HFFc6 (cell line): ENCODE measurements at regions not wholly inside any gene's neighbourhood (a gene's known extent, or its start where the extent isn't known, plus 50 kb on each side); places are given as distances from the start of the nearest gene placed in this dataset.

ENCODE experiments used
- DNase-seq: peaks from one replicate; pipeline ENCODE4 v3.0.0-alpha.2; 2018
- H3K27ac Mint-ChIP-seq: 2 replicates; pipeline ENCODE4 v1.8.0; 2020; ENCODE audit warnings: mild to moderate bottlenecking, mixed read lengths
- H3K27me3 Mint-ChIP-seq: 2 replicates; pipeline ENCODE4 v1.8.0; 2021; ENCODE audit warnings: mild to moderate bottlenecking, moderate library complexity, mixed read lengths; ENCODE audit not compliant: insufficient read depth
- H3K36me3 Mint-ChIP-seq: 2 replicates; pipeline ENCODE4 v1.8.0; 2021; ENCODE audit warnings: low read depth, mixed read lengths
- H3K4me1 Mint-ChIP-seq: 2 replicates; pipeline ENCODE4 v1.8.0; 2020; ENCODE audit warnings: low read depth, mixed read lengths
- H3K4me3 Mint-ChIP-seq: 2 replicates; pipeline ENCODE4 v1.8.0; 2020; ENCODE audit warnings: mild to moderate bottlenecking, moderate library complexity, mixed read lengths
- H3K9me3 Mint-ChIP-seq: 2 replicates; pipeline ENCODE4 v1.8.0; 2020; ENCODE audit warnings: mild to moderate bottlenecking, mixed read lengths
- TF ChIP-seq, protein P1 (sequence below): fragments of 200-600 bp; sonication (generic); IDR thresholded peaks from 2 replicates; pipeline ENCODE4 v1.5.0; 2021; ENCODE audit warnings: antibody characterized with exemption, mild to moderate bottlenecking

DNA sequence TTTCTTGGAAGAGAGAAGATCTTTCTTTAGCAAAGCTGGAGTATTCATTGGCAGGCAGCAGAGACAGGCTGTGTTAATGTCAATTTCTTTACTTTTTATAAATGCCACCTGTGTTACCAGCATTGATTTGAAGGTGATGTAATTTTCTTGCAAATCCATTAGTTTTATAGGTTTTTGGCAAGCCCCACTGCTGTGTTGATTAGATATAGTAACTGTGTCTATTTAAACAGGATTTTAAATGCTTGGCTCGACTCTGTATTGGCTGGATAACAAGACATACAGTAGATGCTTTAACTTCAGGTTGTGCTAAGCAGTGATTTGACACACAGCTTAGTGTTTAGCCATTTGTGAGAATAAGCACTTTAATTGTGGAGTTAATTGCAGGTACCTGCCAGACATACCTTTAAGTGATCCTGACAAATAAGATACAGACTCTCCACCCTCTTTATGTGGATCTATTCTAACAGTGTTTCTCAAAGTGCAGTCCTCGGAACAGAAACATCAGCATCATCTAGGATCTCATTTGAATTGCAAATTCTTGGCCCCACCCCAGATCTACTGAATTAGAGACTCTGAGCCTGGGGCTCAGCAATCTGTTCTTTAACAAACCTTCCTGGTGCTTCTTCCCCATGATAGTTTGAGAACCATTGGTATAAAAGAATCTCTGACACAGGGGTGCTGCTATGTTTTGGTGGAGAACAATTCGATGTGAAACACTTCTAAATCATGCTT is 397.5 kb downstream of the HDGFL1 start:
- H3K27ac Mint-ChIP-seq = no peak overlapping the region
- no peak for DNase-seq
- H3K36me3 Mint-ChIP-seq = peaks cover 5% of the 10 kb centered on the region; the same call in 1 of the 2 replicates
- peaks cover 18% of the 10 kb centered on the region for H3K9me3 Mint-ChIP-seq
- peaks cover 1% of the 10 kb centered on the region; the same call in 1 of the 2 replicates for H3K27me3 Mint-ChIP-seq
- no peak overlapping the region for H3K4me3 Mint-ChIP-seq
- H3K4me1 Mint-ChIP-seq = no peaks in the 10 kb centered on the region
- TF ChIP-seq, protein P1, sequence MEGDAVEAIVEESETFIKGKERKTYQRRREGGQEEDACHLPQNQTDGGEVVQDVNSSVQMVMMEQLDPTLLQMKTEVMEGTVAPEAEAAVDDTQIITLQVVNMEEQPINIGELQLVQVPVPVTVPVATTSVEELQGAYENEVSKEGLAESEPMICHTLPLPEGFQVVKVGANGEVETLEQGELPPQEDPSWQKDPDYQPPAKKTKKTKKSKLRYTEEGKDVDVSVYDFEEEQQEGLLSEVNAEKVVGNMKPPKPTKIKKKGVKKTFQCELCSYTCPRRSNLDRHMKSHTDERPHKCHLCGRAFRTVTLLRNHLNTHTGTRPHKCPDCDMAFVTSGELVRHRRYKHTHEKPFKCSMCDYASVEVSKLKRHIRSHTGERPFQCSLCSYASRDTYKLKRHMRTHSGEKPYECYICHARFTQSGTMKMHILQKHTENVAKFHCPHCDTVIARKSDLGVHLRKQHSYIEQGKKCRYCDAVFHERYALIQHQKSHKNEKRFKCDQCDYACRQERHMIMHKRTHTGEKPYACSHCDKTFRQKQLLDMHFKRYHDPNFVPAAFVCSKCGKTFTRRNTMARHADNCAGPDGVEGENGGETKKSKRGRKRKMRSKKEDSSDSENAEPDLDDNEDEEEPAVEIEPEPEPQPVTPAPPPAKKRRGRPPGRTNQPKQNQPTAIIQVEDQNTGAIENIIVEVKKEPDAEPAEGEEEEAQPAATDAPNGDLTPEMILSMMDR = no peak

GRCh38 chr6:22970004-22970403 is 400.6 kb downstream of the HDGFL1 start:
- TF ChIP-seq, protein P1 = no peak
- peaks cover 5% of the 10 kb centered on the region; the same call in 1 of the 2 replicates for H3K36me3 Mint-ChIP-seq
- DNase-seq = no peak
- no peaks in the 10 kb centered on the region for H3K4me1 Mint-ChIP-seq
- H3K4me3 Mint-ChIP-seq = no peak overlapping the region
- no peak overlapping the region for H3K27ac Mint-ChIP-seq
- H3K27me3 Mint-ChIP-seq = peaks cover 1% of the 10 kb centered on the region; the same call in 1 of the 2 replicates
- H3K9me3 Mint-ChIP-seq = peaks cover 34% of the 10 kb centered on the region

DNA sequence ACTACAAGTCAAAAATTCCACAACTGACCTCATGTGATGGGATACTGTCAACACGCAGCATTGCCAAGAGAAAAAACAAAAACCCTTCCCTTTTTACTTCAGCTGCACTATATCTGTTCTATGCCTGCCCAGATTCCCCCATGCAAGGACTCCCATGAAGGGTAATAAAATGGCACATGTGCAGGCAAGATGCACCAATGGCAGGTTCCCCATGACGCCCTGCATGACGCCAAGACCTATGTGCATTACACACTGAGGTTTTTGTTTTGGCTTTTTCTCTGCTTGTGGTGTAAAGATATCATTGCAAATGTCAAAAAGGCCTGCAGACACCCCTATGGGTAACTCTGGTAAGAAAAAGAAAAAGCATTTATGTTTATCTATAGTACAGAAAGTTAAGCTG is 403.4 kb downstream of the HDGFL1 start:
- Mint-ChIP-seq H3K36me3 (peaks cover 5% of the 10 kb centered on the region; the same call in 1 of the 2 replicates), H3K27me3 (peaks cover 1% of the 10 kb centered on the region; the same call in 1 of the 2 replicates), H3K4me3 (no peak overlapping the region), H3K27ac (no peak overlapping the region), H3K9me3 (peaks cover 32% of the 10 kb centered on the region), H3K4me1 (no peaks in the 10 kb centered on the region)
- DNase-seq = no peak
- TF ChIP-seq, protein P1 = no peak

GRCh38 chr6:22975079-22975478 is 405.7 kb downstream of the HDGFL1 start:
- Mint-ChIP-seq H3K4me3 (no peak overlapping the region), H3K36me3 (no peaks in the 10 kb centered on the region), H3K27ac (no peak overlapping the region), H3K27me3 (peaks cover 1% of the 10 kb centered on the region; the same call in 1 of the 2 replicates), H3K4me1 (no peaks in the 10 kb centered on the region), H3K9me3 (peaks cover 26% of the 10 kb centered on the region)
- TF ChIP-seq, protein P1 = no peak
- no peak for DNase-seq

GRCh38 chr6:22980446-22980845 is 411.1 kb downstream of the HDGFL1 start:
- no peak for DNase-seq
- no peaks in the 10 kb centered on the region for H3K36me3 Mint-ChIP-seq
- no peak overlapping the region for H3K27ac Mint-ChIP-seq
- no peaks in the 10 kb centered on the region for H3K4me1 Mint-ChIP-seq
- H3K4me3 Mint-ChIP-seq = no peak overlapping the region
- TF ChIP-seq, protein P1 = no peak
- H3K27me3 Mint-ChIP-seq = no peaks in the 10 kb centered on the region
- H3K9me3 Mint-ChIP-seq = peaks cover 43% of the 10 kb centered on the region
